Calu3 (cell line): ENCODE measurements at regions not wholly inside any gene's neighbourhood (a gene's known extent, or its start where the extent isn't known, plus 50 kb on each side); places are given as distances from the start of the nearest gene placed in this dataset.

Source experiments
- BruUV-seq: library from RNA; stranded (reverse); fragments of 400-500 nt; replicated peaks from 2 replicates; lab custom pipeline; 2021; lab: Mats Ljungman, UMichigan
- CTCF ChIA-PET: fragments of 300-600 bp; sonication (Branson Sonifier 250); formaldehyde crosslinking; loops from one replicate; lab custom pipeline; 2022; ENCODE audit warnings: antibody characterized with exemption; lab: Charles Lee
- DNase-seq: peaks from one replicate; pipeline ENCODE4 v3.0.0; 2022
- H3K27ac Mint-ChIP-seq: one replicate; pipeline ENCODE4 v1.8.0; 2022; ENCODE audit warnings: mixed read lengths; ENCODE audit not compliant: unreplicated experiment
- H3K27me3 Mint-ChIP-seq: one replicate; pipeline ENCODE4 v1.8.0; 2022; ENCODE audit warnings: mixed read lengths; ENCODE audit not compliant: unreplicated experiment
- H3K36me3 Mint-ChIP-seq: one replicate; pipeline ENCODE4 v1.8.0; 2022; ENCODE audit warnings: mild to moderate bottlenecking, moderate library complexity, mixed read lengths; ENCODE audit not compliant: insufficient read depth, unreplicated experiment
- H3K4me1 Mint-ChIP-seq: one replicate; pipeline ENCODE4 v1.8.0; 2022; ENCODE audit warnings: mild to moderate bottlenecking, low read depth, mixed read lengths; ENCODE audit not compliant: unreplicated experiment
- H3K4me3 Mint-ChIP-seq: one replicate; pipeline ENCODE4 v1.8.0; 2022; ENCODE audit warnings: mild to moderate bottlenecking, low read depth, moderate library complexity, mixed read lengths; ENCODE audit not compliant: unreplicated experiment
- H3K9me3 Mint-ChIP-seq: one replicate; pipeline ENCODE4 v1.8.0; 2022; ENCODE audit warnings: low read depth, mixed read lengths; ENCODE audit not compliant: unreplicated experiment
- intact Hi-C: fragments of 100-400 bp; cut with micrococcal nuclease; formaldehyde crosslinking; loops from one replicate; pipeline ENCODE4 v1.10.0; 2022; ENCODE audit not compliant: unreplicated experiment
- TF ChIP-seq, protein P1 (sequence below): fragments of 200-600 bp; IDR thresholded peaks from one replicate; pipeline ENCODE4 v1.8.0; 2022; ENCODE audit warnings: antibody characterized with exemption; ENCODE audit not compliant: unreplicated experiment

GRCh38 chr3:180825964-180826363, 86.5 kb upstream of the FXR1 start:
- H3K27me3 Mint-ChIP-seq: no peaks in the 10 kb centered on the region
- CTCF ChIA-PET: interaction anchor here (0.6 to 1.3 kb wide), 3 partner anchors 10 to 506 kb away, joined by 4 to 7 read pairs (median 4); no protein-coding TSS in a partner anchor
- BruUV-seq: no TSS peak
- no peaks in the 10 kb centered on the region for H3K36me3 Mint-ChIP-seq
- intact Hi-C loops: no loop called here
- TF ChIP-seq, protein P1, sequence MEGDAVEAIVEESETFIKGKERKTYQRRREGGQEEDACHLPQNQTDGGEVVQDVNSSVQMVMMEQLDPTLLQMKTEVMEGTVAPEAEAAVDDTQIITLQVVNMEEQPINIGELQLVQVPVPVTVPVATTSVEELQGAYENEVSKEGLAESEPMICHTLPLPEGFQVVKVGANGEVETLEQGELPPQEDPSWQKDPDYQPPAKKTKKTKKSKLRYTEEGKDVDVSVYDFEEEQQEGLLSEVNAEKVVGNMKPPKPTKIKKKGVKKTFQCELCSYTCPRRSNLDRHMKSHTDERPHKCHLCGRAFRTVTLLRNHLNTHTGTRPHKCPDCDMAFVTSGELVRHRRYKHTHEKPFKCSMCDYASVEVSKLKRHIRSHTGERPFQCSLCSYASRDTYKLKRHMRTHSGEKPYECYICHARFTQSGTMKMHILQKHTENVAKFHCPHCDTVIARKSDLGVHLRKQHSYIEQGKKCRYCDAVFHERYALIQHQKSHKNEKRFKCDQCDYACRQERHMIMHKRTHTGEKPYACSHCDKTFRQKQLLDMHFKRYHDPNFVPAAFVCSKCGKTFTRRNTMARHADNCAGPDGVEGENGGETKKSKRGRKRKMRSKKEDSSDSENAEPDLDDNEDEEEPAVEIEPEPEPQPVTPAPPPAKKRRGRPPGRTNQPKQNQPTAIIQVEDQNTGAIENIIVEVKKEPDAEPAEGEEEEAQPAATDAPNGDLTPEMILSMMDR: no peak
- H3K9me3 Mint-ChIP-seq: peaks cover 2% of the 10 kb centered on the region
- H3K4me3 Mint-ChIP-seq: no peak overlapping the region
- H3K27ac Mint-ChIP-seq: no peak overlapping the region
- DNase-seq: no peak
- H3K4me1 Mint-ChIP-seq: no peaks in the 10 kb centered on the region

DNA sequence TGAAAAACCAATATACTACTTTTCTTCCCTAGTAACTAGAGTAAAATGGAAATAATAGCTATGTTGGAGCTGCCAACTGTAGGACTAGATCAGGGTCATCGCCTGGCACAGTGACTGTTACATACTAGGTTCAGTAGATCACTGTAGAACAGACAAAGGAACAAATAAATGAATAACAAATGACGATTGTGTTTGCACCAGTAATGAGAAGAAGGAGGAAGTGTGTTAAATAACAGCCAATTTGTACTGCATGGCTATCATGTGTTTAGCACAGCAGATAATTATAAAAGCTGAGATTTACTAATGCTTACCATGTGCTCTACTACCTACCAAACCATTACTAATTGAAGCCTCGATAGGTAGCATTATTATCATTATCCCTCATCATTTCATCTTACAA, 85.3 kb upstream of the FXR1 start:
- Mint-ChIP-seq H3K9me3 (peaks cover 2% of the 10 kb centered on the region), H3K4me1 (no peaks in the 10 kb centered on the region), H3K27ac (no peak overlapping the region), H3K36me3 (no peaks in the 10 kb centered on the region), H3K4me3 (no peak overlapping the region), H3K27me3 (no peaks in the 10 kb centered on the region)
- CTCF ChIA-PET: no interaction called here
- intact Hi-C loops: no loop called here
- no peak for DNase-seq
- no TSS peak for BruUV-seq
- TF ChIP-seq, protein P1: no peak

DNA sequence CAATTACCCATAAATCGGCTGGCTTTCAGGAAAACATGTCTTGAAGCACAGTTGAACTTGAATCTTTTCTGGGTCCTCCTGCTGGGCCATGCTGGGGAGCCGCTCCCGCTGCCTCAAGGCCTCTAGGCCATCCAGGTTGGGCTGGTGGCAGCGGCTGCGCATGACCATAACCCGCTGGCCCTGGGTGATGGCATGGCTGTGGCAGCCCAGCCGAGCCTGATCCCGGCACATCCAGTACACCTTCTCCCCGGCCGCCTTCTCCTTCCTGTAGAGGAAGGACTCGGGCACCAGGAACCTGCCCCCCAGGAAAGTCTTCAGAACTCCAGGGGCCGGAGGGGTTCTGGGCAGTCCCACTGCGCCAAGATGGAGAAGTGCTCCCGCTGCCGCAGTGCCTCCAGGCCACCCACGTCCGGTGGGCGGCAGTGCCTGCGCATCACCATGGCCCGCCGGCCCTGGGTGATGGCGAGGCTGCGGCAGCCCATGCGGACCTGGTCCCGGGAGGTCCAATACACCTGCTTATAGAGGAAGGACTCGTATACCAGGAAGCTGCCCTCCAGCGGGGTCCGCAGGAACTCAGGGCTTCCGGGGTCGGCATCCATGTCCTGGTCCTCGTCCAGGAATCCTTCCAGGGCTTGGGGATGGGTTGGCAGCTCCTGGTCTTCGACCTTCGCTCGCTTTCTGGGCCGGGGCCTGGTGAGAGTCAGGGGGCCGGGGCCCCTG, 84.3 kb upstream of the FXR1 start:
- CTCF ChIA-PET: no interaction called here
- H3K9me3 Mint-ChIP-seq: peaks cover 2% of the 10 kb centered on the region
- no TSS peak for BruUV-seq
- H3K36me3 Mint-ChIP-seq: no peaks in the 10 kb centered on the region
- intact Hi-C loops: no loop called here
- no peak for DNase-seq
- no peaks in the 10 kb centered on the region for H3K4me1 Mint-ChIP-seq
- H3K4me3 Mint-ChIP-seq: no peak overlapping the region
- no peaks in the 10 kb centered on the region for H3K27me3 Mint-ChIP-seq
- H3K27ac Mint-ChIP-seq: no peak overlapping the region
- TF ChIP-seq, protein P1: no peak

DNA sequence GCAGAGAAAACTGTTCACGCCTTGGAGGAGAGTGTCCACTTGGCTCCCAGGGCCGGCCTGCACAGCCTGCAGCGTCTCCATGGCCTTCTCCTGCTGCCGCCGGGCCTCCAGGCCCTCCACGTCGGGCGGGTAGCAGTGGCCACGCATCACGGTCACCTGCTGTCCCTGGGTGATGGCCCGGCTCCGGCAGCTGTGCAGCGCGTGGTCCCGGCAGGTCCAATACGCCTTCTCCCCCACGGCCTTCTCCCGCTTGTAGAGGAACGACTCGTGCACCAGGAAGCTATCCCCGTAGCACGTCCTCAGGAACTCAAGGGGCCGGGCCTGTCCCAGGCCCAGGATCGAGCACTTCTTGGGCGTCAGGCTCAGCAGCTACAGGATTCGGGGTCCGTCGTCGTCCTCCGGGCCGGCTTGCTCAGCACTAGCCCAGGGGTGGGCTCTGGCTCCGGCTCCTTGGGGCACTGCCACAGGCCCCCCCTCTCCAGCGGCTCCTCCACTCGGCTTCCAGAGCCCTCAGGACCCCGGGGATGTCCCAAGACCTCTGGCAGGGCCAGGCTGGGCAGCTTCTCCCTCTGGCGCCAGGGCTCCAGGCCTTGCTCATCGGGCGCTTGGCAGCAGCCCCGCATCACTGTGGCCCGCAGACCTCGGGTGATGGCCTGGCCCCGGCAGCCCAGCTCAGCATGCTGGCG, 83.6 kb upstream of the FXR1 start:
- Mint-ChIP-seq H3K36me3 (no peaks in the 10 kb centered on the region), H3K4me1 (no peaks in the 10 kb centered on the region)

More for the DNA sequence above, 83.6 kb upstream of the FXR1 start:
- intact Hi-C loops: no loop called here
- no TSS peak for BruUV-seq
- no peak overlapping the region for H3K4me3 Mint-ChIP-seq
- peaks cover 2% of the 10 kb centered on the region for H3K9me3 Mint-ChIP-seq
- TF ChIP-seq, protein P1: no peak
- DNase-seq: no peak
- no peak overlapping the region for H3K27ac Mint-ChIP-seq
- H3K27me3 Mint-ChIP-seq: no peaks in the 10 kb centered on the region
- CTCF ChIA-PET: no interaction called here
